Ovary (tissue), 3 donors: ENCODE measurements at regions not wholly inside any gene's neighbourhood (a gene's known extent, or its start where the extent isn't known, plus 50 kb on each side); places are given as distances from the start of the nearest gene placed in this dataset.

ENCODE experiments used
- POLR2A ChIP-seq: fragments of 450-650 bp; IDR thresholded peaks from one replicate; pipeline ENCODE4 v1.6.1; 2017; ENCODE audit warnings: antibody characterized with exemption, mild to moderate bottlenecking, moderate library complexity
- TF ChIP-seq, protein P1 (sequence below), 3 donors: fragments of 450-650 bp in 2 of 3; fragments of 200-600 bp in 1 of 3; IDR thresholded peaks; one replicate each; pipeline versions ENCODE4 v1.5.1 to v1.8.0; 2016 to 2022; ENCODE audit warnings: antibody characterized with exemption in 3 of 3, mild to moderate bottlenecking in 1 of 3
- donor health status: DM: no; HTN: no; CAD: no.

DNA sequence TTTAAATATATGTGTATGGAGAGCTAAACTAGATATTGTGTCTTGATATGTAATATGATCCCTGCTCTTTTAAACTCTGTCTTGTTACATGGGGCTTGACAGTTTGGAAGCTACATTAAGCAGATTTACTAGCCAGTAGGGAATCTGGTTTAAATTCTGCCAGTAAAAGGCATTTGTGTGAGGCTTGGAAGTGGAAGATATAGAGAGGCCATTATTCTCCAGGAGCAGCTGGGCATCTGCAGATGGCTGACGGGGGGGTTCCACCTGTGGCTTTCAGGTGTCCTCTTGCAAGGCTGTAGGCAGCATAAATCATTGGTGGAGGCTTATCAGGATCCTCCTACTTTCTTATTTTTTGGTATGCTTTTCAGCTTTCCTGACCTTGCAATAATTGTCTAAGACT lies 179.1 kb upstream of the FBXL7 start:
- no peak for TF ChIP-seq POLR2A
- TF ChIP-seq, protein P1, sequence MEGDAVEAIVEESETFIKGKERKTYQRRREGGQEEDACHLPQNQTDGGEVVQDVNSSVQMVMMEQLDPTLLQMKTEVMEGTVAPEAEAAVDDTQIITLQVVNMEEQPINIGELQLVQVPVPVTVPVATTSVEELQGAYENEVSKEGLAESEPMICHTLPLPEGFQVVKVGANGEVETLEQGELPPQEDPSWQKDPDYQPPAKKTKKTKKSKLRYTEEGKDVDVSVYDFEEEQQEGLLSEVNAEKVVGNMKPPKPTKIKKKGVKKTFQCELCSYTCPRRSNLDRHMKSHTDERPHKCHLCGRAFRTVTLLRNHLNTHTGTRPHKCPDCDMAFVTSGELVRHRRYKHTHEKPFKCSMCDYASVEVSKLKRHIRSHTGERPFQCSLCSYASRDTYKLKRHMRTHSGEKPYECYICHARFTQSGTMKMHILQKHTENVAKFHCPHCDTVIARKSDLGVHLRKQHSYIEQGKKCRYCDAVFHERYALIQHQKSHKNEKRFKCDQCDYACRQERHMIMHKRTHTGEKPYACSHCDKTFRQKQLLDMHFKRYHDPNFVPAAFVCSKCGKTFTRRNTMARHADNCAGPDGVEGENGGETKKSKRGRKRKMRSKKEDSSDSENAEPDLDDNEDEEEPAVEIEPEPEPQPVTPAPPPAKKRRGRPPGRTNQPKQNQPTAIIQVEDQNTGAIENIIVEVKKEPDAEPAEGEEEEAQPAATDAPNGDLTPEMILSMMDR (IDR thresholded peaks at IDR 0.05) = no peak
